Retinal pigment epithelial cell (primary cell): ENCODE measurements at regions not wholly inside any gene's neighbourhood (a gene's known extent, or its start where the extent isn't known, plus 50 kb on each side); places are given as distances from the start of the nearest gene placed in this dataset.

ENCODE experiments used
- DNase-seq: peaks from one replicate; pipeline ENCODE4 v3.0.0-alpha.2; 2010; ENCODE audit warnings: low read depth
- H3K4me3 ChIP-seq: 2 replicates; pipeline ENCODE4 v1.5.1; 2011; ENCODE audit warnings: mild to moderate bottlenecking, low read length, control low read depth, moderate library complexity
- TF ChIP-seq, protein P1 (sequence below): conservative IDR thresholded peaks from 2 replicates; pipeline ENCODE4 v1.5.1; 2011; ENCODE audit warnings: low read depth, low read length, control low read depth, inconsistent platforms

DNA sequence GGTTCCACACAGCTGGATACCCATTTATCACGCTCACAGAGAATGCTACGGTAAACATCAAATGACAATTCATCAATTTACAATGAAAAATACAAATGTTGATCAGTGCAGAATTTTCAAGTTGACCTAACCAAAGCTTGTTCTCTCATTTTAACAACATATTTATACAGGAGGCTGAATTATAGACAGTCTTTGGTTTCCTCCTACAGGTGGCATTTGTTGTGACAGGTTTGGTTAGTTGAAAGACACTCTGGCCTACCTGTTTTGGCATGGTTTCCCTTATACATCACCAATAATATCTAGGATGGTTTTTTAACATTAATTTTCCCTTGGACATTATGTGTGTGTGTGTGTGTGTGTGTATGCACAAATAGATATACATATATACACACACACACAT, 642.5 kb upstream of the MMS22L start:
- H3K4me3 ChIP-seq: no peak overlapping the region
- DNase-seq: no peak
- TF ChIP-seq, protein P1, sequence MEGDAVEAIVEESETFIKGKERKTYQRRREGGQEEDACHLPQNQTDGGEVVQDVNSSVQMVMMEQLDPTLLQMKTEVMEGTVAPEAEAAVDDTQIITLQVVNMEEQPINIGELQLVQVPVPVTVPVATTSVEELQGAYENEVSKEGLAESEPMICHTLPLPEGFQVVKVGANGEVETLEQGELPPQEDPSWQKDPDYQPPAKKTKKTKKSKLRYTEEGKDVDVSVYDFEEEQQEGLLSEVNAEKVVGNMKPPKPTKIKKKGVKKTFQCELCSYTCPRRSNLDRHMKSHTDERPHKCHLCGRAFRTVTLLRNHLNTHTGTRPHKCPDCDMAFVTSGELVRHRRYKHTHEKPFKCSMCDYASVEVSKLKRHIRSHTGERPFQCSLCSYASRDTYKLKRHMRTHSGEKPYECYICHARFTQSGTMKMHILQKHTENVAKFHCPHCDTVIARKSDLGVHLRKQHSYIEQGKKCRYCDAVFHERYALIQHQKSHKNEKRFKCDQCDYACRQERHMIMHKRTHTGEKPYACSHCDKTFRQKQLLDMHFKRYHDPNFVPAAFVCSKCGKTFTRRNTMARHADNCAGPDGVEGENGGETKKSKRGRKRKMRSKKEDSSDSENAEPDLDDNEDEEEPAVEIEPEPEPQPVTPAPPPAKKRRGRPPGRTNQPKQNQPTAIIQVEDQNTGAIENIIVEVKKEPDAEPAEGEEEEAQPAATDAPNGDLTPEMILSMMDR: peak; percentile 33

DNA sequence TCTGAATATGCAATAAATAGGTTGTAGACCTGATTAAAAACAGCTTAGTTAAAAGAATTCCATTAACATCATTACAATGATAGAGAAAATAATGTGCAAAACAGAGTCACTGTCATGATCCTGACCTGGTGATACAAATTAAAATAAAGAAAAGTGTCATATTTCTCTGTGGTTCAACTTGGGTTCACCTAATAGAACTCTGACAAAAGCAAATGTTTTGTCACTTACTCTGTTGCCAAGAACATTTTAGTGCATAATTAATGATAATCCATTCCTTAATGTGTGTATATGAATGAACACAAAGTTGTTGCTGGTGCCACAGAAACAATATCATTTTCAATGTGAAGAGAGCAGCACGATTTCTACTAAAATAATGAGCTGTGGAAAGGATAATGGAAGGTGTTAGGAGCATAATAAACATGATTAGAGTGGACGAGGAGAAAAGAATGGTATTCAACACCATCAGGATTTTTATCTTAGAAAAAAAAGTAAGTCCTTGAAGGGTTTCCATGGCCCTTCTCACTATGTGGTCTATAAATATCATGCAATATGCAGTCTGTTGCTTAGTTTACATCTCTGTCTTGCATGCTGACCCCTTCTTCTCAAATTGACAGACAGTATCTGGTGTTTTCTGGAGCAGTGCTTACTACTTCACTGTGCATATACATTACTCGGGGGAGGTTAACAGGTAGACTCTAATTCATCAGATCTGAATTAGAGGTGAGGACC, 656.6 kb upstream of the MMS22L start:
- no peak overlapping the region for H3K4me3 ChIP-seq
- peak; percentile 15 for DNase-seq
- TF ChIP-seq, protein P1: no peak

DNA sequence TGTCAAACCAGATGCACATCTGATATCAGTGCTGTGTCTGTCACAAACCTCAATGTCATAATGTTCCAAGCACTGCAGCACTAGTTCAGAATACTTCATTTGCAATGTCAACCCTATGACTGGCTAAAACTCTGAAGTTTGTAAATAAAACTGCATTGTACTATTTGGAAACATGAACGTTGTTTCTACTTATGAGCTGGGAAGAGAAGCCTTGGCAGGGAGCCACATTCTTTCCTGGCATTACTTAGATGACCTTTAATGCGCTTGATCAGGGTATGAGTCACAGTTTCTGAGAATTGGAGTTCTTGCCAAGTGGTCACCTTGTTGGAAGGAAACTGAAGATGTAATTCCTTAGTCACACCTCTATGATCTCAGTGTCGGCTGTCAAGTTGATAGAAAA, 664.8 kb upstream of the MMS22L start:
- peak; percentile 100 for DNase-seq
- H3K4me3 ChIP-seq: no peak overlapping the region
- TF ChIP-seq, protein P1: no peak

DNA sequence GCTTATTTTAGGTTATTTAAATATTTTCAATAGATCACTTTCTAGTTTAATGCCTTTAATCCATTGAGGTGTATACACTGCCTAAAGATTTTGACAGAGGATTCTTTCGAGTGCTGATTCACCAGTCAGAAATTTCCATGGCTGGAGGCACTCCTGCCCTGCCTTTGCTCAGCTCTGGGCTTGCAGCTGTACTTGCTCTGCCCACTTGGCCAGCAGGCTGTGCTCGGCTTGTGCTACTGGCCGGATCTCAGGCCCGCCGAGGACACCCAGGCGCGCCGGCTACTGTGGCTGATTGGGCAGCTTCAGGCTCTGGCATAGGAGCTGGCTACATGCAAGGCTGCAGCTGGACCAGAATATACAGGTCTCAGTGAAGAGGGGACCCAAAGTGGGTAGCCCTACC, 675.1 kb upstream of the MMS22L start:
- DNase-seq: peak; percentile 33
- TF ChIP-seq, protein P1: peak; percentile 32

DNA sequence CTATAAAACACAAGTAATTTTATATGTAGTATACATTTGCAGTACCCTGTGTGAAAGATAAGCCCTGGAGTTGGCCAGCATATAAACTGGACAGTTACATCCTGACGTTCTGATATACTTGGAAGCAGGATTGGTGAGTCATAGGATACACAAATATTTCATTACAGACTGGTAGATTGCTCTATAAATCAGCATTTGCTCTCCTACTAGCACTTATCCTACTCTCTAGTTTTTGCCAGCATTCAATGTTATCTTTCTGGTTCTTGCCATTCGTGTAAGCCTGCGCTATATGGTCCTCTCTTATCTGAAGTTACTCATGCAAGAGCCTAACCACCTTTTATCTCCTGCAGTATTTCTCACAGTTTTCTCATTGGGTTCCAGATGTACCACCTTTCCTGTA, 680.2 kb upstream of the MMS22L start:
- DNase-seq: peak; percentile 23
- TF ChIP-seq, protein P1: no peak
- no peak overlapping the region for H3K4me3 ChIP-seq

More for the DNA sequence above, 675.1 kb upstream of the MMS22L start:
- no peak overlapping the region for H3K4me3 ChIP-seq

DNA sequence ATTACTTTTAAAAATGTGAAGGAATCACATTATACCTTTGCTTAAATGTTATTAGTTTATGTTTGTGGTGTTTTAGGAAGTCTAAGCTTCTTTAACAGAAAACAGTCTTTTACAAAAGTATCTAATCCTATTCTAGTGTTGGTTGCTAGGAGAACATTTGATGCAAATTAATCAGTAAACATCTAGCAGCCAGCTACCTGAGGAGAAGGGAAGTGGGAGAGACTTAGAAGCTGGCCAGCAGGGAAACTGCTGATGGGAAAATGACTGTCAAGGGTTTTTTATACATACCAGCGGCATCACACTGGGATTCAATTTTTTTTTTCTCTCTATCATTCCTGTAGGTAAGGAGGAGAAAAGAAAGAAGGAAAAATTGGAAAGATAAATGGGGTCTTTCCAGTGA, 686.0 kb upstream of the MMS22L start:
- DNase-seq: no peak
- no peak overlapping the region for H3K4me3 ChIP-seq
- TF ChIP-seq, protein P1: no peak

DNA sequence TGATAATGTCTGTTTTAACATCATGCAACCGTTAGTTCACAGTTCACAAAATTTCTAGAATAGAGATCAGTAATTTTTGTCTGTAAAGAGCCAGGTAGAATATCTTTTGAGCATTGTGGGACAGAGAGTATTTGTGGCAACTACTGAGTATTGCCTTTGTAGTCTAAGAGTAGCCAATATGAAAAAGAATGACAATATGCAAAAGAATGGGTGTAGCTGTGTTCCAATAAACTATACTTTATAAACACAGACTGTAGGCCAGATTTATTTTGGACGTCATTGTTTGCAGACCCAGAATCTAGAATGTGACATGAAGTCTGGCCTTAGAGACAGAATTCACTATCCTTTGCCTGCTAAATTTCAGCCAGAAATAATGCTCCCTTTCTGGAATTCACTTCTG, 694.1 kb upstream of the MMS22L start:
- TF ChIP-seq, protein P1: no peak
- no peak overlapping the region for H3K4me3 ChIP-seq
- no peak for DNase-seq
